IMR-90 (cell line): ENCODE measurements at regions not wholly inside any gene's neighbourhood (a gene's known extent, or its start where the extent isn't known, plus 50 kb on each side); places are given as distances from the start of the nearest gene placed in this dataset.

Experiments used
- ATAC-seq: fragments of 200-7000 bp; cut with Tn5 transposase; 2 replicates; pipeline ENCODE4 v1.9.1; 2020; ENCODE audit warnings: low read depth, mild to moderate bottlenecking, moderate library complexity
- BruUV-seq: library from RNA; stranded (reverse); fragments of 400-500 nt; replicated peaks from 2 replicates; lab custom pipeline; 2021; lab: Mats Ljungman, UMichigan
- CTCF ChIA-PET: fragments of 300-600 bp; formaldehyde crosslinking; extraction: SDS; loops from one replicate; lab custom pipeline; 2021; ENCODE audit warnings: antibody characterized with exemption; lab: Yijun Ruan, JAX
- POLR2A ChIA-PET: fragments of 300-600 bp; sonication (Branson Sonifier 250); formaldehyde crosslinking; loops from one replicate; lab custom pipeline; 2022; ENCODE audit warnings: antibody characterized with exemption; ENCODE audit not compliant: unreplicated experiment; lab: Charles Lee
- DNase-seq: peaks from one replicate; pipeline ENCODE4 v3.0.0; 2013
- H2AFZ ChIP-seq: replicated peaks from 2 replicates; pipeline ENCODE3; 2013; ENCODE audit warnings: low read length, mild to moderate bottlenecking; ENCODE audit not compliant: poor library complexity
- H2AK5ac ChIP-seq: 2 replicates; pipeline ENCODE4 v1.6.1; 2013; ENCODE audit warnings: low read depth, low read length, inconsistent platforms
- H2AK9ac ChIP-seq: replicated peaks from 2 replicates; pipeline ENCODE3; 2013; ENCODE audit warnings: mild to moderate bottlenecking, low read depth, low read length, moderate library complexity; ENCODE audit not compliant: poor library complexity
- H2BK120ac ChIP-seq: 2 replicates; pipeline ENCODE4 v1.6.1; 2013; ENCODE audit warnings: low read depth, low read length, inconsistent platforms
- H2BK15ac ChIP-seq: 3 replicates; pipeline ENCODE4 v1.6.1; 2013; ENCODE audit warnings: low read depth, low read length, inconsistent platforms
- H2BK20ac ChIP-seq: 2 replicates; pipeline ENCODE4 v1.6.1; 2013; ENCODE audit warnings: low read depth, mild to moderate bottlenecking, inconsistent platforms, low read length, moderate library complexity
- H2BK5ac ChIP-seq: 2 replicates; pipeline ENCODE4 v1.6.1; 2013; ENCODE audit warnings: mild to moderate bottlenecking, low read depth, low read length, inconsistent platforms; ENCODE audit not compliant: poor library complexity, severe bottlenecking
- H3K14ac ChIP-seq: replicated peaks from 2 replicates; pipeline ENCODE4 v1.6.1; 2013; ENCODE audit warnings: low read depth, low read length, inconsistent platforms
- H3K18ac ChIP-seq: 2 replicates; pipeline ENCODE4 v1.6.1; 2013; ENCODE audit warnings: low read depth, low read length, control low read depth
- H3K23ac ChIP-seq: 2 replicates; pipeline ENCODE4 v1.6.1; 2013; ENCODE audit warnings: low read depth, low read length, inconsistent platforms
- H3K27ac ChIP-seq: 2 replicates; pipeline ENCODE4 v1.5.1; 2013; ENCODE audit warnings: mild to moderate bottlenecking, control low read depth, low read length; ENCODE audit not compliant: insufficient read depth
- H3K27me3 ChIP-seq: 2 replicates; pipeline ENCODE4 v1.6.1; 2013; ENCODE audit warnings: low read length; ENCODE audit not compliant: control insufficient read depth, insufficient read depth
- H3K36me3 ChIP-seq: 2 replicates; pipeline ENCODE4 v1.6.1; 2013; ENCODE audit warnings: low read length, mixed read lengths; ENCODE audit not compliant: control insufficient read depth, insufficient read depth
- H3K4ac ChIP-seq: 2 replicates; pipeline ENCODE4 v1.6.1; 2013; ENCODE audit warnings: low read depth, low read length, inconsistent platforms
- H3K4me1 ChIP-seq: 2 replicates; pipeline ENCODE4 v1.6.1; 2013; ENCODE audit warnings: low read length, mixed read lengths; ENCODE audit not compliant: control insufficient read depth, insufficient read depth
- H3K4me2 ChIP-seq: 2 replicates; pipeline ENCODE4 v1.6.1; 2013; ENCODE audit warnings: low read depth, mild to moderate bottlenecking, control low read depth, low read length, moderate library complexity
- H3K4me3 ChIP-seq: 2 replicates; pipeline ENCODE4 v1.5.1; 2013; ENCODE audit warnings: low read depth, mild to moderate bottlenecking, control low read depth, low read length, moderate library complexity; ENCODE audit not compliant: insufficient read depth
- H3K56ac ChIP-seq: 2 replicates; pipeline ENCODE4 v1.6.1; 2013; ENCODE audit warnings: low read length, inconsistent platforms; ENCODE audit not compliant: insufficient read depth; ENCODE audit errors: extremely low read depth
- H3K79me1 ChIP-seq, 2 experiments: 2 replicates each; pipeline ENCODE4 v1.6.1; 2013; ENCODE audit warnings: low read length in 2 of 2, inconsistent platforms in 1 of 2, low read depth in 1 of 2
- H3K9ac ChIP-seq: 2 replicates; pipeline ENCODE4 v1.6.1; 2013; ENCODE audit warnings: low read depth, low read length, control low read depth
- H3K9me1 ChIP-seq: 2 replicates; pipeline ENCODE4 v1.6.1; 2013; ENCODE audit warnings: low read length, inconsistent platforms; ENCODE audit not compliant: insufficient read depth
- H3K9me3 ChIP-seq: 2 replicates; pipeline ENCODE4 v1.6.1; 2013; ENCODE audit warnings: low read length; ENCODE audit not compliant: control insufficient read depth, insufficient read depth
- H4K20me1 ChIP-seq: 2 replicates; pipeline ENCODE4 v1.6.1; 2013; ENCODE audit warnings: low read length, inconsistent platforms; ENCODE audit not compliant: insufficient read depth
- H4K5ac ChIP-seq: 2 replicates; pipeline ENCODE4 v1.6.1; 2013; ENCODE audit warnings: mild to moderate bottlenecking, low read depth, low read length, control low read depth
- H4K8ac ChIP-seq, 2 experiments: 2 replicates each; pipeline ENCODE4 v1.6.1; 2013; ENCODE audit warnings: low read depth in 2 of 2, low read length in 2 of 2, control low read depth in 1 of 2, inconsistent platforms in 1 of 2
- H4K91ac ChIP-seq: 2 replicates; pipeline ENCODE4 v1.6.1; 2013; ENCODE audit warnings: low read depth, low read length, inconsistent platforms; ENCODE audit not compliant: insufficient read depth
- CHD1 ChIP-seq: IDR thresholded peaks from 2 replicates; pipeline ENCODE4 v1.6.1; 2012; ENCODE audit warnings: low read depth, low read length, improper control_type of control experiment
- CTCF ChIP-seq: conservative IDR thresholded peaks from 2 replicates; pipeline ENCODE4 v1.5.1; 2012; ENCODE audit warnings: mild to moderate bottlenecking, low read depth, low read length, improper control_type of control experiment
- ELK1 ChIP-seq: fragments of 150-350 bp; IDR thresholded peaks from 2 replicates; pipeline ENCODE4 v1.6.1; 2016; ENCODE audit warnings: low read depth, mild to moderate bottlenecking, low read length, moderate library complexity, borderline replicate concordance
- FOS ChIP-seq: fragments of 150-350 bp; IDR thresholded peaks from 2 replicates; pipeline ENCODE4 v1.6.1; 2016; ENCODE audit warnings: low read depth, low read length
- MAZ ChIP-seq: IDR thresholded peaks from 2 replicates; pipeline ENCODE4 v1.6.1; 2012; ENCODE audit warnings: low read depth, mild to moderate bottlenecking, low read length, improper control_type of control experiment, moderate library complexity, borderline replicate concordance
- MXI1 ChIP-seq: IDR thresholded peaks from 2 replicates; pipeline ENCODE4 v1.6.1; 2012; ENCODE audit warnings: low read depth, mild to moderate bottlenecking, low read length, moderate library complexity, borderline replicate concordance
- POLR2A ChIP-seq: IDR thresholded peaks from 2 replicates; pipeline ENCODE4 v1.6.1; 2012; ENCODE audit warnings: mild to moderate bottlenecking, low read depth, low read length
- RAD21 ChIP-seq: IDR thresholded peaks from 2 replicates; pipeline ENCODE4 v1.6.1; 2012; ENCODE audit warnings: low read length, improper control_type of control experiment
- RCOR1 ChIP-seq: IDR thresholded peaks from 2 replicates; pipeline ENCODE4 v1.6.1; 2012; ENCODE audit warnings: mild to moderate bottlenecking, low read length, improper control_type of control experiment; ENCODE audit not compliant: insufficient replicate concordance
- RFX5 ChIP-seq: IDR thresholded peaks from 2 replicates; pipeline ENCODE4 v1.8.0; 2012; ENCODE audit warnings: low read depth, mild to moderate bottlenecking, low read length, moderate library complexity
- USF2 ChIP-seq: fragments of 150-350 bp; IDR thresholded peaks from 2 replicates; pipeline ENCODE4 v1.6.1; 2017; ENCODE audit warnings: mild to moderate bottlenecking, antibody characterized with exemption, low read length, low read depth
- WGBS, 2 experiments: methylation state at CpG; one replicate each; pipeline versions ENCODE4 v1.1.5 to v1.1.7; 2013; ENCODE audit warnings: missing lambda C conversion rate in 2 of 2; ENCODE audit not compliant: insufficient read length in 1 of 2; ENCODE audit errors: extremely low coverage in 2 of 2; 5-methylcytosine and 5-hydroxymethylcytosine counted together
- dilution Hi-C: fragments of 300-500 bp; cut with HindIII; formaldehyde crosslinking; loops from one replicate; pipeline ENCODE4 v1.14.3; 2018; ENCODE audit warnings: low sequenced_read_pairs; ENCODE audit not compliant: unreplicated experiment
- in situ Hi-C: fragments of 300-500 bp; cut with MboI; formaldehyde crosslinking; loops from 3 replicates; pipeline ENCODE4 v1.14.3; 2019; ENCODE audit warnings: low sequenced_read_pairs, inconsistent platforms, mixed read lengths
- intact Hi-C: fragments of 100-400 bp; cut with micrococcal nuclease; formaldehyde crosslinking; loops from 2 replicates; pipeline ENCODE4 v1.10.0; 2022

GRCh38 chr1:209158851-209159250, 424.7 kb upstream of the CAMK1G start:
- Histone ChIP-seq H2BK15ac (no peak overlapping the region), H4K8ac (no peak overlapping the region), H3K9me3 (peaks cover 14% of the 10 kb centered on the region), H3K27me3 (no peaks in the 10 kb centered on the region), H3K4me2 (no peak overlapping the region), H4K91ac (no peak overlapping the region), H4K5ac (no peak overlapping the region), H3K9ac (no peak overlapping the region), H2BK120ac (no peak overlapping the region), H3K56ac (no peak overlapping the region), H2AK5ac (no peak overlapping the region), H3K14ac (no peak overlapping the region), H2BK5ac (no peak overlapping the region), H2BK20ac (no peak overlapping the region), H3K4ac (no peak overlapping the region), H4K20me1 (no peaks in the 10 kb centered on the region), H3K9me1 (no peaks in the 10 kb centered on the region), H3K18ac (no peak overlapping the region), H3K79me1 (no peaks in the 10 kb centered on the region), H3K36me3 (no peaks in the 10 kb centered on the region), H3K4me3 (no peak overlapping the region), H3K23ac (no peak overlapping the region), H2AK9ac (no peak overlapping the region), H2AFZ (no peak overlapping the region), H3K27ac (no peak overlapping the region), H3K4me1 (no peaks in the 10 kb centered on the region)
- intact Hi-C loops (no loop called here), dilution Hi-C loops (no loop called here), in situ Hi-C loops (no loop called here)
- BruUV-seq, result no TSS peak
- DNase-seq, result no peak
- TF ChIP-seq MXI1 (no peak), RAD21 (no peak), USF2 (no peak), CTCF (no peak), CHD1 (no peak), RFX5 (no peak), MAZ (no peak), POLR2A (no peak), RCOR1 (no peak), ELK1 (no peak), FOS (no peak)
- ChIA-PET POLR2A (no interaction called here), CTCF (no interaction called here)
- ATAC-seq, result no peak
- no CpG with 5 or more reads among the region's 1 CpG for WGBS, 2 experiments
